AML-193 (cell line): ENCODE measurements at regions not wholly inside any gene's neighbourhood (a gene's known extent, or its start where the extent isn't known, plus 50 kb on each side); places are given as distances from the start of the nearest gene placed in this dataset.

Source experiments
- DNase-seq, 2 experiments: peaks; one replicate each; lab custom pipeline; 2025; lab: John Stamatoyannopoulos, UW

GRCh38 chr6:26292709-26293108 is 72.3 kb upstream of the BTN3A2 start:
- no peak for DNase-seq

GRCh38 chr6:26294302-26294701 is 70.7 kb upstream of the BTN3A2 start:
- no peak for DNase-seq

GRCh38 chr6:26295691-26296555 is 69.1 kb upstream of the BTN3A2 start:
- no peak for DNase-seq

- no peak for DNase-seq
Measured at GRCh38 chr6:26296556-26296856, 68.5 kb upstream of the BTN3A2 start.

GRCh38 chr6:26296857-26297648 is 67.9 kb upstream of the BTN3A2 start:
- DNase-seq: no peak

GRCh38 chr6:26299286-26300042 is 65.5 kb upstream of the BTN3A2 start:
- no peak for DNase-seq

- DNase-seq: no peak
Measured at GRCh38 chr6:26300043-26300331, 65.0 kb upstream of the BTN3A2 start.

GRCh38 chr6:26300359-26300758 is 64.6 kb upstream of the BTN3A2 start:
- DNase-seq: no peak

GRCh38 chr6:26300828-26301227 is 64.2 kb upstream of the BTN3A2 start:
- no peak for DNase-seq

GRCh38 chr6:26301638-26302037 is 63.4 kb upstream of the BTN3A2 start:
- no peak for DNase-seq

- DNase-seq: no peak
Measured at GRCh38 chr6:26302941-26303559, 61.9 kb upstream of the BTN3A2 start.

GRCh38 chr6:26304213-26304796 is 60.7 kb upstream of the BTN3A2 start:
- DNase-seq: no peak

- DNase-seq: peak; percentile 84 to 91
Measured at GRCh38 chr6:26304797-26305640, 60.0 kb upstream of the BTN3A2 start.

GRCh38 chr6:26305641-26305969 is 59.4 kb upstream of the BTN3A2 start:
- DNase-seq: no peak

- no peak for DNase-seq
Measured at GRCh38 chr6:26306232-26306631, 58.8 kb upstream of the BTN3A2 start.

GRCh38 chr6:26307850-26308249 is 57.1 kb upstream of the BTN3A2 start:
- peak in 1 of 2 experiments; percentile 26 for DNase-seq

- no peak for DNase-seq
Measured at GRCh38 chr6:26309731-26310142, 55.3 kb upstream of the BTN3A2 start.

GRCh38 chr6:26311012-26311384 is 54.0 kb upstream of the BTN3A2 start:
- DNase-seq: no peak

GRCh38 chr6:26311385-26312095 is 53.5 kb upstream of the BTN3A2 start:
- peak; percentile 28 to 34 for DNase-seq

GRCh38 chr6:26312096-26312463 is 52.9 kb upstream of the BTN3A2 start:
- DNase-seq: no peak
